Effector CD8-positive, alpha-beta T cell (primary cell): ENCODE measurements at regions not wholly inside any gene's neighbourhood (a gene's known extent, or its start where the extent isn't known, plus 50 kb on each side); places are given as distances from the start of the nearest gene placed in this dataset.
"Not testable (repeated sequence)": the region's sequence is repeated elsewhere in the genome, so short reads cannot be mapped to it uniquely, and the experiment has no call there.

Experiments used
- DNase-seq: peaks from one replicate; lab custom pipeline; 2025; lab: John Stamatoyannopoulos, UW

DNA sequence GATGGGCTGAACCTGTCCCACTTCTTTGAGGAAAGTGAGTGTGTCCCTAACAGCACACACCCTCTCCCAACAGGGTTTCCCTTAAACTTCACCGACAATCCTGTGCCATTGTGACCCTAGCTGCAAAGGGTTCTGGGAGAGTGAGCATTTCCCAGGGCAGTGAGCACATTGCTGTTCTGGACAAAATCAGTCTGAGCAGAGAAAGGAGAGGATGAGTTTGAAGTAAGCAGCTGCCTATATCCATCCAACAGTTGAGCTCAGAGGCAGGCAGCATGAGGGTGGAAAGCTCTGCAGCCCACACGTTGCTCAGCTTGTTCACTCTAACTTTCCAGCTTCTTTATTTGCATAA lies 296.5 kb upstream of the MAF start:
- DNase-seq, result no peak

DNA sequence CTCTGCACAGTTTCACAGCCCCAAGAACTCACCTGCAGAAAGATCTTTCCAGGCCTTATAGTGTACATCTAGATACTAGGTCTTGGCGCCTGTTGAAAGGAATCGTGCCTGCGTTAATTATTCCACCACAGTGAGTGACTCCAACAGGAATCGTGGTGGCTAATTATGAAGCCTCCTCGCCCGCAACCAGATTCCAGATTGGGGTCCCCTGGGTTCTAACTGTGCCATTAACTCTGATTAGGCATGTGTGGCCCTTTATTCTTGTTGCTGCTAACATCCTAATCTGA lies 295.3 kb upstream of the MAF start:
- DNase-seq, result no peak

DNA sequence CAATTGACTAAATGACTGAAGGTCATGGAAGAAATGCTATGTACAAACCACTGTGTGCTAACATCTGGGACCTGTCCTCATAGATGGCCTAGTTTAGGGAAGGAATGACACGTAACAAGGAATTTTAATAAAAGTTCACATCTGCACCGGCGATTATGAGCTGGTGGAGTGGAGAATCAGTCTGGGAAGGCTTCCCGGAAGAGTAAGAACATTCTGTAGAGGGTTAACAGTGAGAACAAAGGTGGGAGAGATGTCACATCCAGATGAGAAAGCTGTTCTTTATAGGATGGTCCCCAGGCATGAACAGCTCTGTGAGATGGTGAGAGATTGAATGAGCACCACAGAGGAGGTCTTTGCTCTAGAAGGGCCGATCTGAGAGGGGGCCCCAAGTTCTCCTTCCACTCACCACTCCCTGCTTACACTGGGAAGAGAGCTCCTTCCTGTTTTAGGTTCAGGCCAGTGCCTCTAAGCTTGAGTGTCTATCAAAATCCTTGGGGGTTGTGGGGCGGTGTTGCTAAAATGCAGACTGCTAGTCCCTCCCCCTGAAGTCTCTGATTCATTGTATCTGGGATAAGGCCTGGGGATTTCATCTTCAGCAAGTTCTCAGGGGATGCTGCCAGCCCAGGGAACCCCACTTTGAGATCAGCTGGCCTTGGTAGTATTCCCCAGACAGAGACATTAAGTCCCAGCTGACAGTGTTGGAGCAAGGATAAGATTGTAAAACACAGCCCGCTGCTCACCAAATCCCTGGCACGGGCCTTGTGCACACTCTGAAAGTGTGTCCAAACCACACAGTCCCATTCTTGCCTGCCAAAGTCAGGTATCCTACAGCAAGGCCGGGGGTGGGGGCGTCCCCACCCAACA lies 294.7 kb upstream of the MAF start:
- DNase-seq, result no peak

DNA sequence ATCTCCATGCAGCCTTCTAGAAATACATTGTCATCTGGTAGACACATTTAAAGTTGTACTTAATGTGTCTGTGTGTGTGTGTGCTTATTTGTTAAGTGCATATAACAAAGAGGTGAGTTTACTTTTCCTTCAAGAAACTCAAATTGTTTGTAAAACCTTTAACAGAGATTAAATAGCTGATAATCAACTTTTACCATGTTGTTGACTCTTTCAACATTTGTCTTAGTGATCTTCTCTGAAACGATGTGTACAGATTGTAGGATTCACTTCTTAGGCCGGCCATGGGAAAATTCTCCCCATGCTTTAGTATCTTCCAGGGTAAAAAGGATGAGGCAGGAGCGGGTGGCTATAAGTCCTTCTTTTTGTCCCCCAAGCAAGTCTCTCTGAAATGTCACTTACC lies 292.9 kb upstream of the MAF start:
- no peak for DNase-seq

DNA sequence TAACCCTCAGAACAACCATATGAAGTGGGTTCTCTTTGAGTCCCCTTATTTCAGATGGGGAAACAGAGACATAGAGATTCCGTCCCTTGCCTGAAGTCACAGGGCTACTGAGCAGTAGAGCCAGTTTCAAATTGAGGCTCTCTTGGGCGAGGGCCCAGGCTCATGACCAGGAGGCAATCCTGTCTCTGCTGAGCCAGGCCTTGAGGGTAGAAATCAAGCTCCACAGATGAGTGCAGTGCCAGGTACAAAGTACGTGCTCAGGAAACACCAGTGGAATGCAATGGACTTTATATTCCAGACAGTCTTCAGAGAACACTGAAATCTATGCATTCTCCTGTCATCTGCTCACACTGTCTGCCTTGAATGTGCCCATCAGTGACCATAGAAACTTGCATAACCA lies 291.7 kb upstream of the MAF start:
- no peak for DNase-seq

DNA sequence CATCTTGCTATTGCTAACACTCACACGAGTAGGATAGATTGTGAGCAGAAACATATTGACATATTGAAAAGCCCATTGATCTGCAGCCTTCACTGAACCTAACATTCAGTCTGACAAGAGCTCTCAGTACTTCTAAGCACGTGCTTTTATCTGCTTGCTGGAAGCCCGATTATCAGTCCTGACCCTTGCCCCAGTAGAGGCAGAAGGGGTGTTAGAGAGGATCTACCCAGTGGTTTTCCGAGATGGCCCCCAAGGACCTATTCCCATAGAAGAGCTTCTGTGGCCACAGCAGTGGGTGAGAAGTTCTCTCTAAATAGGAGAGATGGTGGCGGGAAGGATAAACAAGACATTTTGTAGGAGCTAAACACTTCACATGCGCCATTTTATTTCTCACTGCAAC lies 290.9 kb upstream of the MAF start:
- no peak for DNase-seq

DNA sequence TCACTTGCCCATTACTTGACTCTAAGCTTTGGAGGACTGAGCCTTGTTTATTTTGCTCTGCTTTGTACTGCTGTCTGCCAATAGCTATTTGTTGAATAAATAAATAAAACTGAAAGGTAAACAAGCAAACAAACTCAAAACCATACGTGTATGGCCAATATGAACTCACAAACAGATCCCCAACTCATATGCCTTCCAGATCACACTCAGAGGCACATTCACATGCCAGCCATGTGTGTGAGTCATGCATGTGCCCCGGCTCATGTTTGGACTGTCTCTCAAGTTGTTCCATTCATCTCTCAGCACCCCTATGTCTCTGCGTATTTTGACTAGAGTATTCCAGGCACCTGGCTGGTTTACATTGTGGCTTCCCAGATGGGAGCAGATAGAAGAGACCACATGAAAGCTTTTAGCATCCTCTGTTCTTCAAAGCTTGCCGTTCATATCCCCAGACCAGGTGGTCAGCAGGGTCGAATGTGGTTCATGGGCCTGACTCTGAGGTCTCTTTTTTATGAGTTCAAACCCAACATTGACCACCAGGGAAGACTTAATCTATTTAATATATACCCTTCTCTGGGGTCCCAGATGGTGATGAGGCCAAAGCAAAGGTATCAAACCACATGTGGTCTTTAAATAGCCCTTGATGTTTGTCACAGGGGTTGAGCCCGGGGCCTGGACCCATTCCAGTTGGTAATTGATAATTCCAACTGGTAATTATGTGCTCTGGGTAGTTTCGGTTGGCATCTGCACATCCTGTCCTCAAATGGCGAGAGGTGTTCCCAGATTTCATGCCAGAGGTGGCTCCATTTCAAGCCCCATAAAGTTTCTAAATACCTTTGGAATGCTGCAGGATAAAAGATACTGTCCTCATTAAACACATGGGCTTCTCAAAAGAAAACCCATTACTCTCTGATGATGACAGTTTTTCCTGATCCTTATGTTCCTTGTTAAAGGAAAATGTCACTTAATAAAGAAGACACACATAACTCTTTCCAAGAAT lies 287.3 kb upstream of the MAF start:
- no peak for DNase-seq

DNA sequence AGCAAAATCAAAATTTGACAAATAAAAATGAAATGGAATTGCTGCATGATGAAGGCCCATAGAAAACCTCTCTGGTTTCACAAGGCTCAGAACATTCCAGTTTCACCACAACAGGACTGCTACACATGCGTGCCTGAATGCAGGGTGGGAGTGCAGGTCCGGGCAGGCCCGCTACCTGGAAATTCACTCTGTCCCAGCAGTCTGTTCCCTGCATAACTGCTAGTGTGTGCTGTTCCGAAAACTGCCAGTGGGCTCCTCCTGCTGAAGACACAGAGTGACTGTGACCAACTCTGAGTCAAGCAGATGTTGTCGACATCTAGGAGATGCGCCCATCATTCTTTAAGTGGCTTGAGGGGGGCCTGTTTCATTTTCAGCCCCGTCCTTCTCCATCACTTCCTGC lies 284.8 kb upstream of the MAF start:
- no peak for DNase-seq

DNA sequence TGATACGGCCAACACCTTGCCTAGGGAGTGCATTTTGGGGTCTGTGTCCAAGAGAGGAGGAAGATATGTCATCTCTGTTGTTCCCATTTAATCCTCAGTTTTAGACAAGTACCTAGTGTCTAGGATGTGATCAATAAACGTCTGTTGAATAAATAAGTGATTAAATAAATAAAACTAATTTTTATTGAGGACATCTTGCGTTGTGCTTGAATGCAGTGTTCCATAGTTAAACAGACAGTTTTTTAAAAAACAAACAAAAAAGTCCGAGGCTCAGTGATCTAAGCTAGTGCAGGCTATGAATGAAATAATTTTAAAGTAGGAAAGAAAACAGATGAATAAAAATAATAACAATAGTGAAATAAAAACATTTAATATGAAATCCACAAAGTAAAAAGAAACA lies 283.0 kb upstream of the MAF start:
- DNase-seq, result no peak

DNA sequence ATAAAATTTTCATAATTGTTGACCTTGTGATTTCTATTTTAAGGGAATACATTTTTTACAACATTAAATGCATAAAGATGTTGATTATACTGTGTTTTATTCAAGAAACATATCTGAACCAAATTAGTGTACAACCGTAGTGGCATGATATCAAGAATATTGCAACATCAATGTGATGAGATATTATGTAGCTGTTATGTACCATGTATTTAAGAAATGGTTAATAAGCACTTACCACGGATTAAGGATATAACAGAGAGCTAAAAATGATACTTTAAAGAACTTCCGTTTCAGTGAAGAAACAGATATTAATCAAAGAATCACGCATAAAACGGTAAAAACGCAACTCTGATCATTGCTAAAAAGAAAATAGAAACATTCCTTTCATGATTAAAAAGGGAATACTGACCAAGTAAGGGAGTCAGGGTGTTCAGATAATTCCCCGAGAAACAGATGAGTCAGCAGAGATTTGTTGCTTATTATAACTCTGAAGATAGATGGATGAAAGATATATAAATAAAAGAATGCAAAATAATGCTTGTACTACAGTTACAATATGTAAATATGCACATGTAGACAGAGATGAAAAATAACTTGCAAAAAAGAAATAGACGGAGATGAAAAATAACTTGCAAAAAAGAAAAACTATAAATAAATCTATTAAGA lies 281.9 kb upstream of the MAF start:
- no peak for DNase-seq

DNA sequence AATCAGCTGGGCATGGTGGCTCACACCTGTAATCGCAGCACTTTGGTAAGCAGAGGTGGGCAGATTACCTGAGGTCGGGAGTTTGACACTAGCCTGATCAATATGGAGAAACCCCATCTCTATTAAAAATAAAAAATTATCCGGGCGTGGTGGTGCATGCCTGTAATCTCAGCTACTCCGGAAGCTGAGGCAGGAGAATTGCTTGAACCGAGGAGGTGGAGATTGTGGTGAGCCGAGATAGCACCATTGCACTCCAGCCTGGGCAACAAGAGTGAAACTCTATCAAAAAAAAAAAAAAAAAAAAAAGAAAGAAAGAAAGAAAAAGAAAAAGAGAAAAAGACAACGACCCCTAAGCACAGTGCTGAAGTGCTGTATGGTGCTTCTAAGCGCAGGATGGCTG lies 280.6 kb upstream of the MAF start:
- DNase-seq, result not testable (repeated sequence)

DNA sequence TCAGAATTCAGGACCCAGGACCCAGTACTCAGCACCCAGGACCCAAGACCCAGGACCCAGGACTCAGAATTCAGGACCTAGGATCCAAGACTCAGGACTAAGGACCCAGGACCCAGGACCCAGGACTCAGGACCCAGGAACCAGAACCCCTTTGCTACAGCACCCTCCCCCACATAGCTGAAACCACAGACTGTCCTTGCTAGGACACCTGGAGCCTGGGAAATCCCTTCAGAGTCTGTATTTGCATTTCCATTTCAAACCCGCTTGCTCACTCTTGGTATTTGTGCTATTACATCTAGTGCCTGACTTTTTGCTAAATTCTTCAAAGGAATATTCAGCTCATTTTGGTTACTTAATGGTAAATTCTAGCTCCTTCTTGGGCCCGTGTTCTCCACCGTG lies 275.8 kb upstream of the MAF start:
- no peak for DNase-seq

DNA sequence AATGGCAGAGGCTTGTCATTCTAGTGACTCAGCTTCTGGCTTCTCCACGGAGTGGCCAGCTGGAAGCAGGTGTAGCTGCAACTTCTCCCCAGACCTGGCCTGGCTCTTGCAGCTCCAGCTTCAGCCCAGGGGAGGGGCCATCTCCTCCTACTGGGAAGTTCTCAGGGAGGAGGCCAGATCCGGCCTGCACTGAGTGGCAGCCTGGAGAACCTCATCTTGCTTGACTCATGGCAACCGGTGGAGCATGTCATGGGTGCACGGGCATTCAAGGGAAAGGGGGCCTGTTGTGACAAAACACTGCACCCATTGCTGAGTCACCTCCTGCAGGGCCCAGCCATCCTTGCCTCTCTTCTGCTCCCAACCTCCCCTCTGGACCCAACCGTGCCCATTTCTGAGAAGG lies 273.9 kb upstream of the MAF start:
- DNase-seq, result no peak

DNA sequence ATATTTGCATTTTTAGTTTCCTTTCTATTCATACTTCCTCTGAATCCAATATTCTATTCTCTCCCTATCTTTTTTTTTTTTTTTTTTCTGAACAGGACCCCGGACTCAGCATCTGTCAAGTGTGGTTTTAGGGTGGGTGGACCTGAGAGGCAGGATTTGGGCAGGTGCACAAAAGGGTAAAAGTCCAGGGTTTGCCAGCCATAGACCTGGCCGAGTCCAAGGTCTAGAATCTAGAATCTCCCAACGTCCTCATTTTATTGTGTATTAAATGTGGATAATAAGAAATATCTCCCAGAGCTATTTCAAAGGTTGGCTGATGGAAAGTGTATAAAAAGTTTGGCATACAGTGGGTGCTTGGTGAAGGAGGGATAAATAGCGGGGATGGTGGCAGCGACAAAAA lies 273.3 kb upstream of the MAF start:
- no peak for DNase-seq

DNA sequence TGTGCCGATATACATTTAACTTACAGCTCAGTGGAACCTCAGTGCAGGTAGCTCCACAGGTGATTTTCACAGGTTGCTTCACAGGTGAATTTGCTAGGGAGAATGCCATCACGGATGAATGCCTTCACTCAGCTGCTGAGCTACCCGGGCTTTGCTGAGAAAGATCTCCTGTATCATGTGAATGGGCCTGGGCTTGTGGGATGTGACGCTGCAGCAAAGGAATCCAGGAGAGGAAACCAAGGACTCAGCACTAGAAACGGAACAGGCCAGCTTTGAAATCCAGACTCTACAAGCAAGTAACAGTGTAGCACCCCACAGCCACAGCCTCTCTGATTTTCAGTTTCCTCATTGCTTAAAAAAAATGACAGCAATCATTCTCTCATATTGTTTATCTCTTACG lies 271.4 kb upstream of the MAF start:
- DNase-seq, result no peak

DNA sequence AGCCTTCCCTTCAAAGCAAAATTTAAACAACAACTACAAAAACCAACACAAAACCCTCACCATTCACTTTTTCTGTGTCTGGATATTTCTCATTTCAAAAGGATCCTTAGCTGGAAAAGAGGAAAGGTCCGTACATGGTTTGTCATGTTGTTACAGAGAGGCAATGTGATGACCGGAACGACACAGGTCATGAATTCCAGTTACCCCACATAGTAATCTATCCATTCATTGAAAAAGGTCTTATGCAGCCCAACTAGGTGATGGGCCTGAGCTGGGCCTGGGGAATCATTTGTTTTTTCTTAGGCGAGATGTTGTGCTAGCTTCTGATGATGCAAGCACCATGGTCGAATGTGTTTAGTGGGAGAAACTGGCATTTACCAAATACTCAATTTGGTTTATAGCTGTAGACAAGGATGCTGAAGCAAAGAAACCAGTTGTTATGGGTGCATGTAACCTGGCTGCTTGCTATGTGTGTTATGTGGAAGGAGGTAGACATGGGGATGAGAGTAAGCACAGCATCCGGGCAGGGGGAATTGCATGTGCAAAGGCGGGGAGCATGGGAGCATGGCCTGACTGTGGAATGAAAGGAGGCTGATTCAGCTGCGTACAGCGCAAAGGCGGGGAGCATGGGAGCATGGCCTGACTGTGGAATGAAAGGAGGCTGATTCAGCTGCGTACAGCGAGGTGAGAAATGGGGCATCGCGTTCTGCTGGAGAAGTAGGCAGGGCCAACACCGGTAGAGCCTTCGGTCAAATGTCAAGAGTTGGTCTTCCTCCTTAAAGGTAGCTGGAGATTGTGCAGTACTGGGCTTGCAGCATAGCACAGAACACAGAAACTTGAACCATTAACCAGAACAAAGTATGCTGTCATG lies 269.7 kb upstream of the MAF start:
- no peak for DNase-seq

DNA sequence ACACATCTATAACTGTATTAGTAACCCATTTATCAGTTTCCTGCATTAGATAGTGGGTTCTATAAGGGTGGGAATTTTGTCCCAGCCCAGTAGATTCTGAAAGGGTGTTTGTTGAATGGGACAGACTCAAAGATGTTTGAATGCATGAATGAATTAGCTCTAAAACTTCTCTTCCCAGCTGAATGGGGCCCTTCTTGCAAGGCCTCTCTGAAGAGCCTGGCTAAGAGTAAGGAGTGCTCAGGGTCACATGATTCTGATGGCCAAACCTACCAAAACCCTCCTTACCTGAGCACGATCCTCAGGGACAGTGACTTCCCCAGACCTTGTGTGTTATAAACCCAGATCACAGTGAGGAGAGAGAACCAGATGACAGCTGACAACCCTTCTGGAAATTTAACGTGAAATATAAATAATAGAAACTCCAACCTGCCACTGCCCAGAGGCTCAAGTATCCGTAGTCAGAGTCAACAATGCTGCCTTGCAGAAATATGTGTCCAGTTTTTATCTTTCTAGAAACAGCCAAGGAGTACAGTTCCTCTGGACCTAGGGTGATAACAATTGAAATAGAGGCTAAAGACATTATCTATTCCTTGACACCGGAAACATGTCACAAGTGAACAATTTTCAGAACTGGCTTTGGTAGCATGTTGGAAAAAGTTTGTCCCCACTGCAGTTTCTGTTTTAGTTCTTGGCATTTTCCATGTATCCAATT lies 268.9 kb upstream of the MAF start:
- no peak for DNase-seq

DNA sequence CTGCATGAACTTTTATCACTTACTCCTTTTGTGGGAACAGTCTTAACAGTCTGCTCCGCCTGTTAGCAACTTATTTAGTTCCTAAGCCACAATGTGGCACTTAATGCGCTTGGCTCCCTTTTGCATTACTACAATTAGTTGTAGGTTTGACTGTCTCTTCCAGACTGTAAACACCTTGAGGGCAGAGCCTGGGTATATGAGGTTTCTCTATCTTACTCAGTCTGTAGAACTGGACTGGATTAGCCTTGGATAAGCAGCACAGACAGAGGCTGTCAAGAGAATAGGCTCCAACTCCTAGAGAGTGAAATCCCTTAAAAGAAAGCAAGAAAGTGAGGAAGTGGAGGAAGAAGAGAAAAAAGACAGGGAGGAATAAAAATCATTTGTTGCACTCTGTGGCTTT lies 268.3 kb upstream of the MAF start:
- no peak for DNase-seq

DNA sequence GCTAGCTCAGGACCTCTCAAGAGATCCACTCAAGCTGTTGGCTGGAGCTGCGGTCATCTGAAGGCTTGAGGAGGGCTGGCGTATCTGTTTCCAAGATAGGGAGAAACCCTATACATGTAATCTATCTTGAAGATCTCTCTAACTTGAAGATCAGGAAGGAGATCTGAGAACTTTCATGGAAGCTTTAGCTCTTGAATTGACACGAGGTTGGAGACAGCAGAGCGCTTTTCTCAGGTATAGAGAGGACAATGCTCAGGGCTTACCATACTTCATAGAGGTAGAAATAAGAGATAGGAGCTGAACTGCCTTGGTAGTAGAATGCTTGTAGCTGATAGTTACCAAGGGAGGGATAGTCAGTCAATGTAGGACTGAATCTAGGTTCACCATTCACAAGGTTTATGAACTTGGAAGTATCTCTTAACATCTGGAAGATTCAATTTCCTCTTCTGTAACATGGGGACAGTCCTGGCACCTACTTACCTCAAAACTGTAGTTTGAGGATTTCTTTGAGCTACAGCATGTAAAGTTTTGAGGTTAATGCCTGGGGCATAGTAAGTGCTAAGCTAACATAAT lies 267.0 kb upstream of the MAF start:
- DNase-seq, result no peak

DNA sequence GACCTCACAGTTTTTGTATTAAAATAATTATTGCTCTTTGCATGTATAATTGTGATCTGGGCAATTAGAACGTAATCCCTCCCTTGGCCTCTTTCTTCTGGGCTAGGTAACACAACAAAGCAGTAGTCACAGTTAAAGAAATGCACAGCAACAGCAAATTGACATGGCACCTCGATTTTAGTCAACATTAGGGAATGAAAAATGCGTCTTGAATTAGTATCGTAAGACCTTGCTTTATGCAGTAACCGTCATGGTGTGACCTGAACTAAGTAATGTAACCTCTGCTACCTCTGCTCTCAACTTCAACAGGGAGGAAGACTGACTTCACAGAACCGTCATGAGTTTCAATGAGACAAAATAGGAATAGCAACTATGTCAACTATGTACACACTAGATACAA lies 265.4 kb upstream of the MAF start:
- no peak for DNase-seq
